ENCODE measurements at regions not wholly inside any gene's neighbourhood (a gene's known extent, or its start where the extent isn't known, plus 50 kb on each side); places are given as distances from the start of the nearest gene placed in this dataset.

- H3K4me1 ChIP-seq: peaks cover 0 to 21% (median 0%) of the 10 kb centered on the region in 3 donors
- no peaks in the 10 kb centered on the region for H3K36me3 ChIP-seq
- H3K9me3 ChIP-seq: no peaks in the 10 kb centered on the region
- no peak overlapping the region for H3K27ac ChIP-seq
- H3K27me3 ChIP-seq: no peaks in the 10 kb centered on the region
- no peak for TF ChIP-seq POLR2A (IDR thresholded peaks at IDR 0.05)
- ATAC-seq: no peak
- WGBS, 2 donors (ENCODE audit: low coverage in 1 of 2): 68 to 80% methylated on average over 5 of the region's 5 CpGs
- no peak overlapping the region for H3K4me3 ChIP-seq
These were observed 321.9 kb upstream of the NPVF start for GRCh38 chr7:25550149-25550548.

DNA sequence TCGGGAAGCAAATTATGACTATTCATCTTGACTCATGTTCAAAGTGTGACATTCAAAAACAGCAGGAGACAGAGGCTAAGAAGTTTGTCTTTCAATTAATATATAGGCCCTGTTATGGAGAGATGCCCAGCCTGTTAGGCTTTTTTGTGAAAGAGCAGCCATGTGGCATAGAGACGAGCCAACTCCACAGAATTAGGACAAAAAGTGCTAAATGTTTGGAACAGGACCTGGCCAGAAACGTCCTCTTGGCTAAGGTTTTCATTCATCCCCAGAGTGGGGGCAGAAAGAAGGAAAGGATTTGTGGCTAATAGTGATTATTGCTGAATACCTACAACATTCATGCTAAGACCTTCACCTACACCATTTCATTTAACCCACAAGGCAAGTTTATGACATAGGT, 324.7 kb upstream of the NPVF start:
- Histone ChIP-seq H3K4me1 (peaks cover 0 to 21% (median 0%) of the 10 kb centered on the region in 3 donors), H3K9me3 (no peaks in the 10 kb centered on the region), H3K27ac (no peak overlapping the region), H3K27me3 (no peaks in the 10 kb centered on the region), H3K4me3 (no peak overlapping the region), H3K36me3 (no peaks in the 10 kb centered on the region)
- no peak for ATAC-seq
- TF ChIP-seq EP300 (IDR thresholded peaks at IDR 0.05) (no peak), POLR2AphosphoS5 (IDR thresholded peaks at IDR 0.05) (no peak), POLR2A (IDR thresholded peaks at IDR 0.05) (no peak)
- TF ChIP-seq, protein P1, sequence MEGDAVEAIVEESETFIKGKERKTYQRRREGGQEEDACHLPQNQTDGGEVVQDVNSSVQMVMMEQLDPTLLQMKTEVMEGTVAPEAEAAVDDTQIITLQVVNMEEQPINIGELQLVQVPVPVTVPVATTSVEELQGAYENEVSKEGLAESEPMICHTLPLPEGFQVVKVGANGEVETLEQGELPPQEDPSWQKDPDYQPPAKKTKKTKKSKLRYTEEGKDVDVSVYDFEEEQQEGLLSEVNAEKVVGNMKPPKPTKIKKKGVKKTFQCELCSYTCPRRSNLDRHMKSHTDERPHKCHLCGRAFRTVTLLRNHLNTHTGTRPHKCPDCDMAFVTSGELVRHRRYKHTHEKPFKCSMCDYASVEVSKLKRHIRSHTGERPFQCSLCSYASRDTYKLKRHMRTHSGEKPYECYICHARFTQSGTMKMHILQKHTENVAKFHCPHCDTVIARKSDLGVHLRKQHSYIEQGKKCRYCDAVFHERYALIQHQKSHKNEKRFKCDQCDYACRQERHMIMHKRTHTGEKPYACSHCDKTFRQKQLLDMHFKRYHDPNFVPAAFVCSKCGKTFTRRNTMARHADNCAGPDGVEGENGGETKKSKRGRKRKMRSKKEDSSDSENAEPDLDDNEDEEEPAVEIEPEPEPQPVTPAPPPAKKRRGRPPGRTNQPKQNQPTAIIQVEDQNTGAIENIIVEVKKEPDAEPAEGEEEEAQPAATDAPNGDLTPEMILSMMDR (IDR thresholded peaks at IDR 0.05): no peak
- 33 to 51% methylated on average over 2 to 3 of the region's 3 CpGs for WGBS, 2 donors (ENCODE audit: low coverage in 1 of 2)

DNA sequence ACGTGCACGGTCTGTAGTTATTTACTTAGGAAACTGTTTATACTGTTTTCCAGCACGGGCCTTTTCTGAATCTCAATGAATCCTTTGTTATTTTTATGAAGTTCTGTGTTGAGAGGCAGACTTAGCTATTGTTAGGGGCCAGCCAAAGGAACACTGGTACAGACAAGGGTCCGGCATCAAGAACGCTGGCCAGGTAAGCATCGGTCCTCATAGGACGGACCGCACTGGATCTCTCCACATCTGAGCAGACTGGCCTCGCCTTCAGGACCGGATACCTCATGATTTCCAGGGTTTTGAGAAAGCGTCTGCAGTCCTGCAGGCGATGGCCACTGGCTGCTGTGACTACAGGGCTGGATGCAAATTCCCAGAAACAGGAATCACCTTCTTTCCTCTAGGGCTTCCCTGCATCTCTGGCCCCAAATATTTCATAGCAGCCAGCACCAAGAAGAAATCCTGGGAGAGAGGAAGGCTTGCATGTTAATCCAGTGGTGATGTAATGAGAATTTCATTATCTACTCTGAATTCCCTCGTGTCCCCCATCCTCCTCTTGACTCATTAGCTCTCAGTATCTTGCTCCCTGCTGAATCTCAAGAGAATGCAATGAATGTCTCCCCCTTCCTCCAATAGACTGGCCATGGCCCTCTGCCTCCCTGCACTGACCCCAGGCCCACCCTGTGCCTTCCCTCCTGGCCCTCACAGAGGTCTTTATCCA, 325.4 kb upstream of the NPVF start:
- TF ChIP-seq POLR2A (IDR thresholded peaks at IDR 0.05): no peak
- no peak for TF ChIP-seq EP300 (IDR thresholded peaks at IDR 0.05)
- TF ChIP-seq, protein P1 (IDR thresholded peaks at IDR 0.05): no peak
- TF ChIP-seq POLR2AphosphoS5 (IDR thresholded peaks at IDR 0.05): no peak
- H3K9me3 ChIP-seq: no peaks in the 10 kb centered on the region
- H3K27me3 ChIP-seq: no peaks in the 10 kb centered on the region
- ATAC-seq: peak; percentile 7
- H3K27ac ChIP-seq: no peak overlapping the region
- no peaks in the 10 kb centered on the region for H3K36me3 ChIP-seq
- WGBS, 2 donors (ENCODE audit: low coverage in 1 of 2): 81% methylated on average over 6 to 11 of the region's 13 CpGs
- no peak overlapping the region for H3K4me3 ChIP-seq
- H3K4me1 ChIP-seq: peaks cover 0 to 21% (median 0%) of the 10 kb centered on the region in 3 donors

DNA sequence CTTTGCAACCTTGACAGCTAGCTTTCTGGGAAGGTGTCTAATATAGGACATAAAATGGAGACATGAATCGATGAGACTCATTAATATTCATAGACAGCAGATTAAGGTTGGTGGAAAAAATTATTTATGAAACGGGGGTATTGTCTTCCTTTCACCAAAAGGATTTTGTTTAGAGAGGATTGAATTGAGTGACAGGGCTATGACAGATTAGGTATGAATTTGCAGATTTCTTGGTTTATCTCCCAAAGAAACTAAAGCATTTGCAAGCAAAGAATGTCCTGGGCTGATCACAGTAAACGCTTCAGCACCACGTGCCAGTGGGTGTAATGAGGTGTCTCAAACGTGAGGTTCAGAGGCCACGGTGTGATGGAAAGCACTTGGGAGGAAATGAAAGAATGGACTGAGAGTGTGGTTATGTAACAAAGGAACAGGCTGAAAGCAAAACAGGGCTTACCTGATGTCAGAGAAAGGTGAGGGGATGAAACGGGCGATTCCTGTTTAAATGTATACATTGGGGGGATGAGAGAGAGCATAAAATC, 329.2 kb upstream of the NPVF start:
- WGBS, 2 donors (ENCODE audit: low coverage in 1 of 2): 14 to 46% methylated on average over 8 of the region's 8 CpGs
- Histone ChIP-seq H3K36me3 (no peaks in the 10 kb centered on the region), H3K27me3 (no peaks in the 10 kb centered on the region), H3K27ac (peak overlapping the region in 3 of 4 donors; percentile 19 to 44 (median 39)), H3K9me3 (no peaks in the 10 kb centered on the region), H3K4me1 (peaks cover 0 to 39% (median 3%) of the 10 kb centered on the region in 3 donors), H3K4me3 (no peak overlapping the region)
- no peak for TF ChIP-seq POLR2AphosphoS5 (IDR thresholded peaks at IDR 0.05)
- peak; percentile 49 for ATAC-seq

DNA sequence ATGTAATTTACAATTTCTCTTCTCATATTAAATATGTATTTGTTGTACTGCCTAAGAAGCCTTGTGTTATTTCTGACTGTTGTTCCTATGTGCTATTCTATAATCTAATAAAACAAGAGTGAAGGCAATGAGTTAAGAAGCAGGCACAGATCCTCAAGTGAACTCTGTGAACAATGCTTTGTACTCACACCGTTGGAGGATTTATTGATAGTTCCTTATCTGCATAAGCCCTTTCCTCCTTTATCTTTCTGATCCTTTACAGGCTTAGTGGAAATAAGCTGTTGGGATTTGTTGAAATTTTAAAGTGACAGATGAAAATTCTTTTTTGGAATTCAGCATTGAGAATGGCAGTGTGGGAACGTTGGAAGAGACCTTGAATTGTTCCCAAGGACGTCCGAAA, 329.6 kb upstream of the NPVF start:
- H3K27ac ChIP-seq: peak overlapping the region in 3 of 4 donors; percentile 19 to 44 (median 39)
- ATAC-seq: no peak
- H3K9me3 ChIP-seq: no peaks in the 10 kb centered on the region
- no peak overlapping the region for H3K4me3 ChIP-seq
- no peaks in the 10 kb centered on the region for H3K27me3 ChIP-seq
- TF ChIP-seq EP300 (IDR thresholded peaks at IDR 0.05) (no peak), POLR2A (IDR thresholded peaks at IDR 0.05) (no peak), POLR2AphosphoS5 (IDR thresholded peaks at IDR 0.05) (no peak)
- TF ChIP-seq, protein P1 (IDR thresholded peaks at IDR 0.05): no peak
- WGBS, 2 donors (ENCODE audit: low coverage in 1 of 2): 50 to 55% methylated on average over 4 of the region's 4 CpGs
- H3K36me3 ChIP-seq: no peaks in the 10 kb centered on the region
- peaks cover 0 to 42% (median 3%) of the 10 kb centered on the region in 3 donors for H3K4me1 ChIP-seq

GRCh38 chr7:25558605-25559004, 330.3 kb upstream of the NPVF start:
- peaks cover 0 to 37% (median 3%) of the 10 kb centered on the region in 3 donors for H3K4me1 ChIP-seq
- H3K9me3 ChIP-seq: no peaks in the 10 kb centered on the region
- H3K36me3 ChIP-seq: no peaks in the 10 kb centered on the region
- WGBS, 2 donors (ENCODE audit: low coverage in 1 of 2): 85 to 94% methylated on average over 3 of the region's 3 CpGs
- H3K27ac ChIP-seq: peak overlapping the region in 1 of 4 donors; percentile 39
- TF ChIP-seq POLR2AphosphoS5 (IDR thresholded peaks at IDR 0.05): no peak
- TF ChIP-seq, protein P1 (IDR thresholded peaks at IDR 0.05): no peak
- no peak for ATAC-seq
- no peaks in the 10 kb centered on the region for H3K27me3 ChIP-seq
- no peak overlapping the region for H3K4me3 ChIP-seq

Data from gastroesophageal sphincter (tissue), 4 donors.